Esophagus mucosa (tissue), 1 donor: ENCODE measurements at regions not wholly inside any gene's neighbourhood (a gene's known extent, or its start where the extent isn't known, plus 50 kb on each side); places are given as distances from the start of the nearest gene placed in this dataset.
"Not testable (repeated sequence)": the region's sequence is repeated elsewhere in the genome, so short reads cannot be mapped to it uniquely, and the experiment has no call there.

Experiments
- ATAC-seq: fragments of 200-7000 bp; cut with Tn5 transposase; one replicate; pipeline ENCODE4 v1.9.1; 2020
- donor health status: DM: yes; HTN: yes; CAD: no.

GRCh38 chr22:22759371-22759770, 115.0 kb downstream of the GGTLC2 start:
- ATAC-seq: no peak

GRCh38 chr22:22759889-22760546, 115.6 kb downstream of the GGTLC2 start:
- ATAC-seq: no peak

GRCh38 chr22:22761606-22761962, 117.2 kb downstream of the GGTLC2 start:
- no peak for ATAC-seq

GRCh38 chr22:22761963-22762772, 117.8 kb downstream of the GGTLC2 start:
- ATAC-seq: no peak

GRCh38 chr22:22763512-22763911, 119.1 kb downstream of the GGTLC2 start:
- ATAC-seq: no peak

GRCh38 chr22:22764085-22764484, 119.7 kb downstream of the GGTLC2 start:
- ATAC-seq: no peak

- no peak for ATAC-seq
Observed at GRCh38 chr22:22767876-22768602, 119.6 kb upstream of the IGLL5 start.

GRCh38 chr22:22768885-22769284, 118.7 kb upstream of the IGLL5 start:
- no peak for ATAC-seq

- no peak for ATAC-seq
Observed at GRCh38 chr22:22769434-22770279, 118.0 kb upstream of the IGLL5 start.

GRCh38 chr22:22770280-22770871, 117.2 kb upstream of the IGLL5 start:
- ATAC-seq: peak; percentile 67

GRCh38 chr22:22770881-22771280, 116.7 kb upstream of the IGLL5 start:
- no peak for ATAC-seq

GRCh38 chr22:22771696-22772377, 115.8 kb upstream of the IGLL5 start:
- no peak for ATAC-seq

- peak; percentile 24 for ATAC-seq
Observed at GRCh38 chr22:22772396-22772795, 115.2 kb upstream of the IGLL5 start.

- no peak for ATAC-seq
Observed at GRCh38 chr22:22772883-22773282, 114.7 kb upstream of the IGLL5 start.

- ATAC-seq: no peak
Observed at GRCh38 chr22:22773427-22773826, 114.2 kb upstream of the IGLL5 start.

- ATAC-seq: no peak
Observed at GRCh38 chr22:22773979-22774604, 113.5 kb upstream of the IGLL5 start.

- ATAC-seq: not testable (repeated sequence)
Observed at GRCh38 chr22:22774762-22775161, 112.9 kb upstream of the IGLL5 start.

GRCh38 chr22:22776121-22776520, 111.5 kb upstream of the IGLL5 start:
- ATAC-seq: no peak

GRCh38 chr22:22779213-22779612, 108.4 kb upstream of the IGLL5 start:
- ATAC-seq: no peak

GRCh38 chr22:22783575-22783974, 104.0 kb upstream of the IGLL5 start:
- no peak for ATAC-seq
